ENCODE measurements at regions not wholly inside any gene's neighbourhood (a gene's known extent, or its start where the extent isn't known, plus 50 kb on each side); places are given as distances from the start of the nearest gene placed in this dataset.
"Not testable (repeated sequence)": the region's sequence is repeated elsewhere in the genome, so short reads cannot be mapped to it uniquely, and the experiment has no call there.

DNA sequence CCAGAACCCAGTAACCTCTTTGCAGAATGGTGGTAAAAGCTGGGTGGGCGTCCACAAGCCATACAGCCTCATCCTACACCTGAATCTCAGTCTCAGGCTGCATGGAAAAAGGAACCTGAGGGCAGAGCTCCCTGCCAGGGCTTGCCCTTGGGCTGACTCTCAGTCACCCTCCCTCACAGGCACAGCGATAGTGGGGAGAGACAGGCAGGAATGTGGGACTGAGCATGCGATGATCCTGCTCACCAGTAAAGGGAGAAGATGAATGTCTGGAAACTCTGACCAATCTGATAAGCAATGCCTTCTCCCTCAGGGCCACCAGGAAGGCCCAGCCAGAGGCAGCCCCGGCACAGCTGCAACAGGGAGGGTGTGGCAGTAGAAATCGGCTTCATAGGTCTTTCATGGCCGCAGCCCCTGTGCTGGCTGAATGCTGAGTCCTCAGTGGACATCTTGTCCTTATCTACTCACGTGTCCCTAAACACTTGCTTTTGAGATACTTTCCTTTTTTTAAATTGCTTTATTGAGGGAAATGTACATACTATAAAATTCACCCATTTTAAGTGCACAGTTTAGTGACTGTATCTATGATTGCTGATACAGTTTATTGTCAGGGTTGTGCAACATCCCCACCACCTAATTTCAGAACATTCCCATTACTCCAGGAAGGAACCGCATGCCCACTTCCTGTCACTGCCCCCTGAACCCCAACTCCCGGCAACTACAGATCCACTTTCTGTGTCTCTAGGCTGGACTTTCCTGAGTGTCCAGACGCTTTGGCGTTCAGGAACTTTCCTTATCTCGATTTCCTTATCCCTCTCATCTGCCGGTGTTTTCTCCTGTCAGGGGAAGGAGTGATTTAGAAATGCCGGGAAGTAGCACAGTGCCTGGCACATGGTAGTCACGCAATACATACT is 258.1 kb downstream of the PCNX1 start:
- no peak for DNase-seq

DNA sequence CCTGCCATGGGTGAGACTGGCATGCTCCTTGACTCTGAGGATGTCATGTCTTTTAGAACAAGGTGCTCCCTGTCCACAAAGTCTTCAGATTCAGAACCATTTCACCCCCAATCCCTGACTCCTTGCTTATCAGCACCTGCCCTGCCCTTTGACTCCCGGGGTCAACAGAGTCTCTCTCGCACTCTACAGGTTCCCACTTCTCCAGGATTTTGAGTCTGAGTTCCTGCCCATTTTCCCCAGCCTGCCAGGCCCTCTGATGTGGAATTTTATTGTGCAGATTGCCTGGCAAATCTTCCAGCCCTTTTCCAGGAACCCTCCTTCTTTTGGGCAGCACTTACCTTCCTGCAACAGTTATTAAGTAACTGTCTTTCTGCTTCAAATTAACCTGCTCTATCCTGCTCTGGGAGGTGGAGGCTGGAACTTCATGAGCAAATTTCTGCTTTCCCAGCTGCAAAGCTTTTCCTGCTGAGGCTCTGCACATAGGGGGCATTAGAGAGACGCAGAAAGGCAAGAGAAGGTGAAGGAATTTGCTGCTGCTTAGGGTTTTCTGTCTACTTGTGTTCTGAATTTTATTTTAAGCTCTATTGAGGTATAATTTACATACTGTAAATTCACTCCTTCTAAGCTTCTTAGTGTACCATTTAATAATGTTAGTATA is 259.1 kb downstream of the PCNX1 start:
- DNase-seq, result peak; percentile 39

DNA sequence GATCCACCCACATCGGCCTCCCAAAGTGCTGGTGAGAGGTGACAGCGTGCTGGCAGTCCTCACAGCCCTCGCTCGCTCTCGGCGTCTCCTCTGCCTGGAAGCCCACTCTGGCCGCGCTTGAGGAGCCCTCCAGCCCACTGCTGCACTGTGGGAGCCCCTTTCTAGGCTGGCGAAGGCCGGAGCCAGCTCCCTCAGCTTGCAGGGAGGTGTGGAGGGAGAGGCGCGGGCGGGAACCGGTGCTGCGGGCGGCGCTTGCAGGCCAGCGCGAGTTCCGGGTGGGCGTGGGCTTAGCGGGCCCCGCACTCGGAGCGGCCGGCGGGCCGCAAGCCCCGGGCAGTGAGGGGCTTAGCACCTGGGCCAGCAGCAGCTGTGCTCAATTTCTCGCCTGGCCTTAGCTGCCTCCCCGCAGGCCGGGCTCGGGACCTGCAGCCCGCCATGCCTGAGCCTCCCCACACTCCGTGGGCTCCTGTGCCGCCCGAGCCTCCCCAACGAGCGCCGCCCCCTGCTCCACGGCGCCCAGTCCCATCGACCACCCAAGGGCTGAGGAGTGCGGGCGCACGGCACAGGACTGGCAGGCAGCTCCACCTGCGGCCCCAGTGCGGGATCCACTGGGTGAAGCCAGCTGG is 260.2 kb downstream of the PCNX1 start:
- not testable (repeated sequence) for DNase-seq

DNA sequence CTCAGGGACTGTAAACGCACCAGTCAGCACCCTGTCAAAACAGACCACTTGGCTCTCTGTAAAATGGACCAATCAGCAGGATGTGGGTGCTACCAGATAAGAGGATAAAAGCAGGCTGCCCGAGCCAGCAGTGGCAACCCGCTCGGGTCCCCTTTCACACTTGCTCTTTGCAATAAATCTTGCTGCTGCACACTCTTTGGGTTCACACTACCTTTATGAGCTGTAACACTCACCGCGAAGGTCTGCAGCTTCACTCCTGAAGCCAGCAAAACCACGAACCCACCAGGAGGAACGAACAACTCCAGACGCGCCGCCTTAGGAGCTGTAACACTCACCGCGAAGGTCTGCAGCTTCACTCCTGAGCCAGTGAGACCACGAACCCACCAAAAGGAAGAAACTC is 260.9 kb downstream of the PCNX1 start:
- not testable (repeated sequence) for DNase-seq

DNA sequence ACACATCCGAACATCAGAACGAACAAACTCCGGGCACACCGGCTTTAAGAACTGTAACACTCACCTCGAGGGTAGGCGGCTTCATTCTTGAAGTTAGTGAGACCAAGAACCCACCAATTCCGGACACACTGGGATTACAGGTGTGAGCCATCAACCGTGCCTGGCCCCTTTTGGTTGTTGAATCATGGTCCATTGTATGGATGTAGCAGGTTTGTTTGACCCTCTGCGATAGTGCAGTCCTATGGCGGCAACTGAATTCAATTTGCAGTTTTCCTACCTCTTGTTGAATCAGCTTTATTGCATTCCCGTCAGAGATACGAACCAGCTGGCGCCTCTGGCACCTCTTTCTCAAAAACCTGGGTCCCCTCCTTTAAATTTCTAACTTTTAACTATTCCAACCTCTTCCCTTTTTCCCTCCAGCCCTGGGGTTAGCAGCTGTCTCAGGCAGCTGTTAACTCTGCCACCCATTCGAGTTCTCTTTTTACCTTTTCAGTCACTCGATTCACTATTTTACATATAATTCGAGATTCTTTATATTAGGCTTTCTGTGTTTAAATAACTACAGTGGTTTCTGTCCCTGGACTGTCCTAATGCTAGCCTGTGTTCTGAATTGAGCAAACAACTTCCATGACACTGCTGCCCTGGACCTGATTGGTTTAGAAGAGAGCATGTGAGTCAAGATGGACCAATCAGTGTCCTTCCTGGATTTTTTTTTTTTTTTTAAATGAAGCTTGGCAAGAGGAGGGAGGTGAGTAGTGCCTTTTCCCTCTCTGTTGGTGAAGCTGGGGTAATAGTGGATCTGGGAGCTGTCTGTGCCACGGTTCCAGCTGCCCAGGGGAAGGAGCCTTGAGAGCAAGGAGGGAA is 261.5 kb downstream of the PCNX1 start:
- DNase-seq, result no peak

DNA sequence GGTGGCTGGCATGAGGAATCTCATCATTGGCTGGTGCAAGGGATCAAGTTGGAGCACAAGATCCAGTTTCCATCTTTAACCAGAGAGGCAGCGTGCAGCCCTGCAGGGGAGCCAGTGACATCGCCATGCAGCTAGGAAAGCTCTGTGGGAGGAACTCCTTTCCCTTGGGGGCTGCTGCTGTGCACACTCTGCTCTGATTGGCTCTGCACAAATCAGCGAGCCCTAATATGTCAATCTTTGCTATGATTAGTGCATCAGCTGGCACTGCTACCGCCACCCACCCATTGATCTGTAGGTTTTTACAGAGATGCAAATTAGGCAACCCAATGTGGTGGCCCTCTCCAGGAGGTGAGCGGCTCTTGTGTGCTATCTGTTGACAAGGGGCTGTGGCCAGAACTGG is 262.6 kb downstream of the PCNX1 start:
- DNase-seq, result no peak

DNA sequence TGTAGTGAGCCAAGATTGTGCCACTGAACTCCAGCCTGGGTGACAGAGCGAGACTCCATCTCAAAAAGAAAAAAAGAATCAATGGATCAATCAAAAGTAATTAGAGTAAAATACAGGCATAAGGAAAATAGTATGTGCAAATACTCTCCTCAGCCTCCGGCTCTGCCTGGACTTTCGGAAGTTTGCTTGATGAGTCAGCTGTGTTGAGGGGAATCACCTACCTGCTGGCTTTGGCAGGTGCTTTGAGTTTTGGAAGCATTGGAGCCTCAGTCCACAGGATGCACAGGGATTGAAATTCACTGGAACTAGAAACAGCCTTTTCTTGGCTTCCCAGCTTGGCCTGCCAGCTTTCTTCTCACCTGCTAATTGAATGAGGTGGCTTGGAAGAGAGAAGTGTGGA is 268.2 kb downstream of the PCNX1 start:
- DNase-seq, result no peak

DNA sequence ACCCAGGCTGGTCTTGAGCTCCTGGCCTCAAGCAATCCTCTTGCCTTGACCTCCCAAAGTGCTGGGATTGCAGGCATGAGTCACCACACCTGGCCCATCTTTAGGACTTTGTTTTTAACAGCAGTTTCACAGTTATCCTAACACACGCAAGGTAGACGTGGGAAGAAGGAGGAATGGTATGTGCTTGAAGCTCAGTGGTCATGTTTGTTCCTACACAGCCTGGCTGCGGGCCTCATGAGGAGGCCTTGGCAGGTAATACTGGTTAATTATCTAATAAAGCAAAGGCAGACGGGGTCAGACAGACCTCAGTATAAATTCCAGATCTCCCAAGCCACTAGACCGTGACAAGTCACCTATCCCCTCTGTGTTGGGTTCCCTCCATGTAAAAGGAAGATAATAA is 271.8 kb downstream of the PCNX1 start:
- no peak for DNase-seq

DNA sequence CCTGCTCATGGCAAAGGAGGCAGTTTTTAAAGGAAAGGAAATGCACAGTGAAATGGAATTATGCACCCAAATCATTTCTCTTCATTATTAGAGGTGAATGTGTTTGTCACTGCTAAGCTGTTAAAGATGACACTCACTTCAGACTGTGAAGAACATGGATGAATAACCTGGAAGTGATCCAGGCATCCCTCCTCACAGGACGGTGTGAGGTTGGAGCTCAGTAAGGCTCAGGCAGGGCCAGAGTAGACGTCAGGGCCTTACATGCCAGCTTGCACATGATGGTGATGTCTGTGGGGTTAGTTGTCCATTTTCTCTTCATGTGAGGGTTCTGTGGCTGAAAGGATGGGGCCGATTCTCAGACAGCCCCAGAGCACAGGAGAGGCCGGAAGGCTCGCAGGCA is 273.1 kb downstream of the PCNX1 start:
- DNase-seq, result no peak

DNA sequence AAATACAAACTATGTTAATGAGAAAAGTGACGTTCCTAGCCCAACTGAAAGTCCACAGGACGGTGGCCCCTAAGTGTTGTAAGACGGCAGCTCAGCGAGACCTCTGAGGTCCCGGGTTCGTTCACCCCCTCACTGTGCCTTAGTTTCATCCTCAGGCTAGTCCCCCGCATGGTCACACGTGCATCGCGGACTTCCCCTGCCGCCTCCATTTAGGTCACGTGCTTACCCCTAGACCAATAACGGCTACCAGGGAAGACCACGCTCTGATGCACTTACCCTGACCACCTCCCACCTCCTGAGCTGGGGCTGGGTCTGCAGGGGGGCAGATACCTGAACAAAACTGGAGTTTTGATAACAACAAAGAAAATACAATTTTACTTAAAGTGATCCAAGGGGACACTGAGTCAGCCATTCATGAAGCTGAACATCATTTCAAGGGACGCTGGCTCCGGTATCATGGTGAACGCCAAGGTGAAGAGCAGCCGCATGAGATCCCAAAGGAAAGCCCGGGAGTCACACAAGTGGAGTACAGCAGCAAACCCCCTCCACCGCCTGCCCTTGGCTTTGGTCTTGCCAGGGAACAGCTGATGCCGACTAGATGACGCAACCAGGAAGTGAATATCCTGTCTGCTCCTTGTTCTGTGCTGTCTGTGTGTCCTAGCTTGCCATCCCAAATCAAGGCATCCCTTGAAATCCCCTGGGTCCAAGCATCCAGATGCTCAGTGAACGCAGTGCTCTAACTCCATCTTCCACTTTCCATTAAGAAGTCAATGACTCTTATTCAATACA is 274.1 kb downstream of the PCNX1 start:
- no peak for DNase-seq

DNA sequence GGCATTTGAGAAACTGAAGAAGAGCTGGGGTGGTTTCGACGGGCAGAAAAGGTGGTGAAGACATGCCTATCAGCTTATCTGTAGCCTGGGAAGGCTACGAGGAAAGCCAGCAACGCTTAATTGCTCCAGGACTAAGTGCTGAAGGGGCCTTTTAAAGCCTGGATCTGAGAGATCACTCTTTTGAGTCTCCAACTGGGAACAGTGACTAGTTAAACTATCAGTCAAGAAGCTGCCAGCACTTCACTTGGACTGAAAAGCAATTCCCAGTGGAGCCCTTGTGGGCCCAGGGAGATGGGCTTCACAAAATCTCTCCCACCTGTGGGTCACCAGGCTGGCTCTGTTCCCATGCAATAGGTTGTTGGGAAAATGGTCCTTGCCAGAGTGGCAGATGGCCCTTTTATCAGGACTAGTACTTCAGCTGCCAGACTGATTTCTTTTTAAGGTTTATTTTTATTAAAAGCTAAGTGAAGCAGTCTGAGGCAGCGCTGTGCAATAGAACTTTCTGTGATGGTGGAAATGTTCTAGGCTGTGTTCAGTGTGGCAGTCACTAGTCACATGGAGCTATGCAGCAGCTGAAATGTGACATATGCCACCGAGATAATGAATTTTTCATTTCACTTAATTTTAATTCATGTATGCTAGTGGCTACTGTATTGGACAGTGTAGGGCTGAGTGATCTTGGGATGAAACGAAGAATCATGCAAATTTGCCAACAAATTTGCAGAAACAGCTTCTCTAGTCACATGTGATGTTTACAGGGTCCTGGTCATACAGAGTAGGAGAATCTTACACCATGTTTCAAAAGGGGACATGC is 276.8 kb downstream of the PCNX1 start:
- DNase-seq, result peak; percentile 17

DNA sequence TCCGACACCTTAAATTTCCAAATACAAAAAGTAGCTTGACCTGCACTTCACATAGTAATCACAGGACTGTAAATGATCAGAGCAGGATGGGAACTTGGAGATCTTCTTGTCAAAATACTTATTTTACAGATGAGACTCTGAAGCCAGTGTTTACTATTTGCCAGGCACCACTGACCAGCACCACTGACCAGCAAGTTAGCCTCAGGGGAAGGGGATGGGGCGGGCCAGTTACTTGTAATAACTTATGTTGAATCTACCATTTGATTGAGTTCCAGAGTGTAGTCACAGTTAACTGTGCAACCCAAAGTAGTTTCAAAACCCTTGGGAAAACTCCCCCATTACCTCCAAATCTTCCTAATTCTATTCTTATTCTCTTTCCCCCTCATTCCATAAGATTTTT is 278.4 kb downstream of the PCNX1 start:
- no peak for DNase-seq

DNA sequence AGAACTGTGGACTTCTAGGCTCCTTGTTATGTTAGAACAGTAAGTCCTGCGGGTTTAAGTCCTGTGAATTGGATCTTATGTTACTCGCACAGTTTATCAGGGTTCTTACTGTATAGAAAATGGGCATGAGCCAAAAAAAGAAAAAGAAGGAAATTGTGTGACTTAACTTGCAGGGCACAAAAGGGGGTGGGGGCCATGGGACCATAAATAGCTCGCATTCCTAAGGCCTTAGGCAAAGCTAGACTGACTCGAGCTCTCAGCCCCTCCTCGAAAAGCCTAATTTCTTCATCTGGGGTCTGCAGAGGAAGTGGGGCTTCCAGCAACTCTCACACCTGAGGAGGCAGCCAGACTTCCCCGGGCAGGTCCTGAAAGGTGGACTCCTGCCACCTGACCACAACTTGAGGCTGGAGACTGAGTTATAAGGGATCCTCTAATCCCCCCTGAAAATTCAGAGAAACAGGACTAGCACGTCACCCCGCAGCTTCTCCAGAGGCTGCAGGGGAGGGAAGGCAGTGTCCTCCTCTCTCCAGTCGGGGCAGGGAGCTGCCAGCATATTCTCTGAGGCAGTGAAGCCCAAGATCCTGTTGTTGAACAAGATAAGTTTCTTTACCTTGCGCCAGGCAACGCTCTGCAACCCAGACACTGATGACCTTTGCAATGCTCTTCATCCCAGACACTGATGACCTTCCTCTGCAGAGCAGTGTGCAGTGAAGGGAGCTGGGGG is 280.5 kb downstream of the PCNX1 start:
- DNase-seq, result no peak

DNA sequence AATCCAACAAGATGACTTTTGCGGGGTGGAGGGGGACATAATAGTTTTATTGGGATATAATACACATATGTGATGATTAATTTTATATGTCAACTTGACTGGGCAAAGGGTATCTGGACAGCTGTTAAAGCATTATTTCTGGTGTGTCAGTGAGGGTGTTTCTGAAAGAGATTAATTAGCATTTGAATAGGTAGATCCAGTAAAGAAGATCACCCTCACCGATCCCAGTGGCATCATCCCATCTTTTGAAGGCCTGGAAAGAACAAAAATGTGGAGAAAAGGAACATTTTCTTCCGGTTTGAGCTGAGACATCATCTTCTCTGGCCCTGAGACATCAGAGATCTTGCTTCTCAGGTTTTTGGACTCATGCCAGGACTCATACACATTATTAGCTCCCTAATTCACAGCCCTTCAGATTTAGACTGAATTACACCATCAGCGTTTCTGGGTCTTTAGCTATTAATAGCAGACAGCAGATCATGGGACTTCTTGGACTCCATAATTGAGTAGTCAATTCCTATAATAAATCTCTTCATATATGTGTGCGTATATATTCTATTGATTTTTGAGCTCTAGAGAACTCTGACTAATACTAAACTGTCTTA is 283.6 kb downstream of the PCNX1 start:
- DNase-seq, result peak; percentile 55

DNA sequence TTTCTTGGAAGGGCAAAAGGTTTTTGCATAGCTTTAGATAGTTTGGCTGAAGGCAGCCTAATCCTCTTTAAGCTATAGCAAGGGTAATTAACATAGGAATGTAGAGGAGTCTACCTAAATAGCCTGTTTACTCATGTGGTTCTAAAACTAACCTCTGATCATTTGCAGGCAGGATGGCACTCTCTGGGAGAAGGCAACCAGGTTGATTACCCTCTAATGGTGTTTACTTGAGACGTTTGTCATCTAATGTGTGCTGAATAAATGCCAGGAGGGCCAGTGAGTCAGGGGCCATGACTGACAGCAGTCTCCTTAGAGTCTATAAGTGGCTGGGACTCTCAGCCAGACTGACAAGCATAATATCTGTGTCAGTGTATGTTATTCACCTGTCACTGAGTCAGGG is 286.4 kb downstream of the PCNX1 start:
- DNase-seq, result no peak

DNA sequence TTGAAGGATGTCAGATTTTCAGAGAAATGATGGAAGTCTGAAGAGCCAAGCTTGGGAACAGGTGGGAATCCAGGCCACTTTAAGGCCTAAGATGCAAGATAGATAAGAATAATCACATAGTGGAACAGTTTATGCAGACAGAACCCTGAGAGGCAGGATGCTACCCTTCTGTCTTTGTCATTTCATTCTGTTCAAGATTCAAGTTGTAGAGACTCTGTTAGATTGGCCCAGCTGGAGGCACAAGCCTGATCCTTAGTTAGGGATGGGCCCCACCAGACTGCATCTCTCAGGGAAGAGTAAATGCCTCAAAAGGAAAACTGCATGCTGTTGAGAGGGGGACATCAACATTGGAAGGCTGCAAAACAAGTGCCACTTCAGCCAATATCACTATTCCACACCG is 287.0 kb downstream of the PCNX1 start:
- DNase-seq, result no peak

DNA sequence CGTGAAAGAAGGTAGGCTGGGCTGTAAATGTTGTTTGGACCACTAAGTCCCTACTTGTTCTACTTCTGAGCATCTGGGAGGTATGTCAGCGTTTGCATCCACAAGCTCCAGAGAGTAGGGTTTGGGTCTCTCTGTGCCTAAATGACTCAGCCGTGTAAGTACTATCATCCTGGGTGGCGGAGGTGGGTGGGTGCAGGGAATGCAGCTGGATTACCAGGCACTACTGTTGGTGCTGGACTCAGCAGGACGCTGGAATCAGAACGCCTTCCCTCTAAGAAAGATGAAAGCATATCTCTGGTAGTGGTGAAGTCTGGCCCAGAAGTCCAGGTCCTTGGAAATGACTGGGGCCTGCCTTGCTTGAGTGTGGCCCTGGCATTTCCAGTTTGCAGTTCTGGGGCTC is 289.7 kb downstream of the PCNX1 start:
- DNase-seq, result no peak

DNA sequence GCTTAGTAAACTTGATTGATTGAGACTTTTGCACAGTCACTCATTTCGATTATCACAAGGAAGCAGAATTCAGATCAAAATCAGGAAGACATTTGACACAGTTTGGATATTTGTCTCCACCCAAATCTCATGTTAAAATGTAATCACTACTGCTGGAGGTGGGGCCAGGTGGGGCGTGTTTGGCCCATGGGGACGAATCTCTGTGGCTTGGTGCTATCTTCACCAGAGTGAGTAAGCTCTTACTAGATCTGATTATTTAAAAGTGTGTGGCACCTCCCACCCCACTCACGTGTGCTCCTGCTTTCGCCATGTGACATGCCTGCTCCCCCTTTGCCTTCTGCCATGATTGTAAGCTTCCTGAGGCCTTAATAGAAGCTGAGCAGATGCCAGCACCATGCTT is 291.4 kb downstream of the PCNX1 start:
- no peak for DNase-seq

DNA sequence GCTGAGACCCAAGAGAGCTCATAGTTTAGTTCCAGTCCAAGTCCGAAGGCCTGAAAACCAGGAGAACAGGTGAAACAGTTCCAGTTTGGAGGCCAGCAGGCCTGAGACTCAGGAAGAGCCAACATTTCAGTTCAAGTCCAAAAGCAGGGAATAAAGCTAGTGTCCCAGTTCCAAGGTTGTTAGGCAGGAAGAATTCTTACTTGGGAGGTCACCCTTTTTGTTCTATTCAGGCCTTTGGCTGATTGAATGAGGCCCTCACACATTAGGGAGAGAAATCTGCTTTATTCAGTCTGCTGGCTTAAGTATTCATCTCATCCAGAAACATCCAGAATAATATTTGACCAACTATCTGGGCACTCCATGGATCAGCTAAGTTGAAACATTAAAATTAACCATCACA is 294.6 kb downstream of the PCNX1 start:
- no peak for DNase-seq

DNA sequence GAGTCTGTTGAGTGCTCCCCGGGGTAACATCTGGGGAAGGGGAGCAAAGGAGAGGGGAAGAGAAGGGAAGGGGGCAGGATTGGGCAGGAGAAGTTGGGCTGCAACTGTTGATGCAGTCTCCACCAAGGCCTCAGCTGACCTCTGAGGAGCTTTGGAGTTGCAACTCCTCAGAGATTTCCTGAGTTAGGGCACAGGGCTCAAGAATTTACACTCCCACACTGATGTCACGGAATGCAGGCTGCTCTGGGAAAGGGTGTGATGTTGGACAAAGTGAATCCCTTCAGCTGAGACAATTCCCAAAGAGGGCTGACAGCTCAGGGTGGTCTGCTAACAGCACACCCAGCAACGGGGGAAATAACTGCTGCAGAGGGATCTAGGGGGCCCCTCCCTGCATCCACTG is 295.6 kb downstream of the PCNX1 start:
- no peak for DNase-seq

Data from NCI-H82 (cell line).